NAMALWA (cell line): ENCODE measurements at regions not wholly inside any gene's neighbourhood (a gene's known extent, or its start where the extent isn't known, plus 50 kb on each side); places are given as distances from the start of the nearest gene placed in this dataset.

Source experiments
- DNase-seq: peaks from one replicate; pipeline ENCODE4 v3.0.0-alpha.2; 2015; ENCODE audit warnings: low spot score

GRCh38 chr12:19872621-19873540 is 433.6 kb downstream of the AEBP2 start:
- DNase-seq: no peak

- no peak for DNase-seq
Measured at GRCh38 chr12:19880076-19880475, 440.8 kb downstream of the AEBP2 start.

- DNase-seq: no peak
Measured at GRCh38 chr12:19880721-19881120, 441.4 kb downstream of the AEBP2 start.

GRCh38 chr12:19882346-19882745 is 443.1 kb downstream of the AEBP2 start:
- no peak for DNase-seq

GRCh38 chr12:19884021-19884492 is 444.8 kb downstream of the AEBP2 start:
- no peak for DNase-seq

GRCh38 chr12:19885093-19885812 is 446.0 kb downstream of the AEBP2 start:
- no peak for DNase-seq

- DNase-seq: no peak
Measured at GRCh38 chr12:19886065-19886464, 446.8 kb downstream of the AEBP2 start.

GRCh38 chr12:19886639-19887064 is 447.4 kb downstream of the AEBP2 start:
- no peak for DNase-seq

- no peak for DNase-seq
Measured at GRCh38 chr12:19890024-19890423, 450.7 kb downstream of the AEBP2 start.

GRCh38 chr12:19891936-19892591 is 452.8 kb downstream of the AEBP2 start:
- no peak for DNase-seq

- DNase-seq: no peak
Measured at GRCh38 chr12:19893514-19893913, 454.2 kb downstream of the AEBP2 start.

GRCh38 chr12:19894050-19894449 is 454.8 kb downstream of the AEBP2 start:
- DNase-seq: no peak

GRCh38 chr12:19894803-19895202 is 455.5 kb downstream of the AEBP2 start:
- DNase-seq: no peak

- no peak for DNase-seq
Measured at GRCh38 chr12:19895246-19896020, 456.1 kb downstream of the AEBP2 start.

GRCh38 chr12:19896041-19896440 is 456.7 kb downstream of the AEBP2 start:
- no peak for DNase-seq

GRCh38 chr12:19896534-19896933 is 457.2 kb downstream of the AEBP2 start:
- DNase-seq: no peak

GRCh38 chr12:19897900-19898408 is 458.7 kb downstream of the AEBP2 start:
- DNase-seq: no peak

- no peak for DNase-seq
Measured at GRCh38 chr12:19901841-19902240, 462.5 kb downstream of the AEBP2 start.

- DNase-seq: no peak
Measured at GRCh38 chr12:19904819-19905218, 463.5 kb upstream of the PDE3A start.

GRCh38 chr12:19908830-19909229 is 459.5 kb upstream of the PDE3A start:
- DNase-seq: peak; percentile 23

GRCh38 chr12:19909418-19909817 is 458.9 kb upstream of the PDE3A start:
- DNase-seq: no peak

GRCh38 chr12:19910681-19911080 is 457.7 kb upstream of the PDE3A start:
- no peak for DNase-seq
